Tibial nerve (tissue), 4 donors: ENCODE measurements at regions not wholly inside any gene's neighbourhood (a gene's known extent, or its start where the extent isn't known, plus 50 kb on each side); places are given as distances from the start of the nearest gene placed in this dataset.

Experiments used
- DNase-seq, 2 donors: peaks; one replicate each; pipeline ENCODE4 v3.0.0-alpha.2; 2019; ENCODE audit warnings: low spot score in 2 of 2
- H3K27ac ChIP-seq, 4 donors: fragments of 200-600 bp; sonication (generic) in 3 of 4; one replicate each; pipeline ENCODE4 v1.5.1; 2017 to 2019; ENCODE audit warnings: mild to moderate bottlenecking in 1 of 4
- H3K27me3 ChIP-seq, 2 donors: fragments of 200-600 bp; sonication (generic) in 1 of 2; one replicate each; pipeline versions ENCODE4 v1.5.1 to v1.6.0; 2017 to 2019
- H3K36me3 ChIP-seq, 3 donors: fragments of 200-600 bp; sonication (generic); one replicate each; pipeline ENCODE4 v1.5.1; 2018 to 2019
- H3K4me1 ChIP-seq, 4 donors: fragments of 200-600 bp; sonication (generic) in 3 of 4; one replicate each; pipeline ENCODE4 v1.5.1; 2017 to 2019
- H3K4me3 ChIP-seq, 4 donors: fragments of 200-600 bp; sonication (generic) in 3 of 4; one replicate each; pipeline ENCODE4 v1.5.1; 2017 to 2019; ENCODE audit warnings: mild to moderate bottlenecking in 1 of 4, moderate library complexity in 1 of 4
- H3K9me3 ChIP-seq, 4 donors: fragments of 200-600 bp; sonication (generic) in 3 of 4; one replicate each; pipeline ENCODE4 v1.5.1; 2017 to 2019
- EP300 ChIP-seq, 2 donors: sonication (generic); formaldehyde crosslinking; IDR thresholded peaks; one replicate each; pipeline ENCODE4 v1.6.1; 2017; ENCODE audit warnings: antibody characterized with exemption in 2 of 2, mild to moderate bottlenecking in 1 of 2
- POLR2A ChIP-seq, 2 donors: fragments of 450-650 bp; IDR thresholded peaks; one replicate each; pipeline ENCODE4 v1.6.1; 2017; ENCODE audit warnings: antibody characterized with exemption in 2 of 2, mild to moderate bottlenecking in 2 of 2, moderate library complexity in 2 of 2
- WGBS, 2 donors: methylation state at CpG; one replicate each; pipeline ENCODE4 v1.1.5; 2018; 5-methylcytosine and 5-hydroxymethylcytosine counted together
- TF ChIP-seq, protein P1 (sequence below), 5 experiments: fragments of 200-600 bp in 3 of 5; fragments of 450-650 bp in 2 of 5; sonication (generic) in 3 of 5; IDR thresholded peaks; one replicate each; pipeline ENCODE4 v1.5.1; 2016 to 2019; ENCODE audit warnings: antibody characterized with exemption in 5 of 5, mild to moderate bottlenecking in 3 of 5, moderate library complexity in 2 of 5

DNA sequence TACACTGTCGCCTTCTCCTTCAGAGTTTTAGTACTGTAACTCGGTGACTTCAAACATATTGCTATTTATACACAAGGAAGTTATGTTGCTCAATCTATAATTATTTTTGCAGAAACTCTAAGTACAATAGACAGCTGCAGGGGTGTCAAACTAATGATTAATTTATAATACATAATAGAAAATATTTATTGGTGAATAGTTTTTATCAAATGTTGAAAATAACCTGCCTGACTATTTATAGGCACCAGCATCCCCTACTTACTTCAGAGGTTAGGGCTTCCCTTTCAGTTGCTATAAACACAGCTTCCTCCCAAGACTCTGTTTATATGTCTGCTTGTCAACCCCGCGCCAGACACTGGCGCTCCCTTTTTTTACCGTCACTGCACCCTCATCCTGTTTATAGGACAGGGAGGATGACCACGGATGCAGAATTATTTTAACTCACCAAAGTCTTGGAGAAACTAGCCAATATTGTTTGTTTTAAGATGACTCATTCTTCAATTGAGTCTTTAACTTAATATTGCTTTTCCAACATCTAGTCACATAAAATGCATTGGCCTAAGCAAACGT, 225.0 kb downstream of the ALDH8A1 start:
- Histone ChIP-seq H3K27ac (no peak overlapping the region), H3K4me1 (peaks cover 0 to 50% (median 13%) of the 10 kb centered on the region in 4 donors), H3K9me3 (no peaks in the 10 kb centered on the region), H3K4me3 (no peak overlapping the region), H3K27me3 (no peaks in the 10 kb centered on the region), H3K36me3 (no peaks in the 10 kb centered on the region)
- DNase-seq, result no peak
- 46 to 53% methylated on average over 8 of the region's 8 CpGs for WGBS, 2 donors
- TF ChIP-seq EP300 (IDR thresholded peaks at IDR 0.05), result no peak
- TF ChIP-seq, protein P1, sequence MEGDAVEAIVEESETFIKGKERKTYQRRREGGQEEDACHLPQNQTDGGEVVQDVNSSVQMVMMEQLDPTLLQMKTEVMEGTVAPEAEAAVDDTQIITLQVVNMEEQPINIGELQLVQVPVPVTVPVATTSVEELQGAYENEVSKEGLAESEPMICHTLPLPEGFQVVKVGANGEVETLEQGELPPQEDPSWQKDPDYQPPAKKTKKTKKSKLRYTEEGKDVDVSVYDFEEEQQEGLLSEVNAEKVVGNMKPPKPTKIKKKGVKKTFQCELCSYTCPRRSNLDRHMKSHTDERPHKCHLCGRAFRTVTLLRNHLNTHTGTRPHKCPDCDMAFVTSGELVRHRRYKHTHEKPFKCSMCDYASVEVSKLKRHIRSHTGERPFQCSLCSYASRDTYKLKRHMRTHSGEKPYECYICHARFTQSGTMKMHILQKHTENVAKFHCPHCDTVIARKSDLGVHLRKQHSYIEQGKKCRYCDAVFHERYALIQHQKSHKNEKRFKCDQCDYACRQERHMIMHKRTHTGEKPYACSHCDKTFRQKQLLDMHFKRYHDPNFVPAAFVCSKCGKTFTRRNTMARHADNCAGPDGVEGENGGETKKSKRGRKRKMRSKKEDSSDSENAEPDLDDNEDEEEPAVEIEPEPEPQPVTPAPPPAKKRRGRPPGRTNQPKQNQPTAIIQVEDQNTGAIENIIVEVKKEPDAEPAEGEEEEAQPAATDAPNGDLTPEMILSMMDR (IDR thresholded peaks at IDR 0.05), result no peak
- TF ChIP-seq POLR2A (IDR thresholded peaks at IDR 0.05), result no peak

DNA sequence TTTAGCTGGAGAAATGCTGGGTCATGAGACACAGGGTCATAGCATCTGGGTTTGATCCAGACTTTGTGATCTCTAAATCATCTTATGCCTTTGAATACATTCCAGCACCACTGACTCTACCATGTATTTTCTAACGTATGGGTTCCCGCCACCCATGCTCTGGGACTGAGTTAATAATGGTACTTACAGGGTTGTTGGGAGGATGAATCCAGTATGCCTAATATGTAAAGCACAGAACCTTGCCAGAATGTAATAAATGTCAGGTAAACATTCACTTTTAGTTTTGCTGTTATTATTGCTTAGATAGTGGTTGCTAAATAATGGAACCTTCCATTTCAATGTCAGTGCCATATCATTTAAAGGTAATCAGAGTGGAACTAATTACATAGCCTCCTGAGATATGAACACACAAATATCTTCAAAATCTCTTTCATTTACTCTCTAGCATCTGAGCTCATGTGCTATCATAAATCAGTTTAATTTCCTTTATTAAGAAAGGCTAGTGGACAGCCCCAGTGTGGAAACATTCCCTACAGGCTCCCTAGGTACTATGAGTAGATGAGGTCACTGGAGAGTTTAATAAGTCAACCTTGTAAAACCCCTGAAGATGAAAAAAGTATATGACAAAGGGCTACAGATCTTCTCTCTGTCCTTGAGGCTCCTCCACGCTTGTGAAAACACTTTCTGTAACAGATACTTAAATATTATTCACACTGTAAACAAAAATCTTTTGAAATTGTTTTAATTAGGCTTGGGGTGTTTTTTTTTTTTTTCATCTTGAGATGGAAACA, 226.6 kb downstream of the ALDH8A1 start:
- WGBS, 2 donors, result 45 to 52% methylated on average over 3 of the region's 3 CpGs
- peak overlapping the region in 2 of 4 donors; percentile 10 to 21 for H3K27ac ChIP-seq
- H3K4me3 ChIP-seq, result no peak overlapping the region
- no peaks in the 10 kb centered on the region for H3K27me3 ChIP-seq
- DNase-seq, result no peak
- no peaks in the 10 kb centered on the region for H3K36me3 ChIP-seq
- peaks cover 0 to 58% (median 15%) of the 10 kb centered on the region in 4 donors for H3K4me1 ChIP-seq
- TF ChIP-seq EP300 (IDR thresholded peaks at IDR 0.05) (no peak), POLR2A (IDR thresholded peaks at IDR 0.05) (no peak)
- TF ChIP-seq, protein P1 (IDR thresholded peaks at IDR 0.05), result no peak
- no peaks in the 10 kb centered on the region for H3K9me3 ChIP-seq

DNA sequence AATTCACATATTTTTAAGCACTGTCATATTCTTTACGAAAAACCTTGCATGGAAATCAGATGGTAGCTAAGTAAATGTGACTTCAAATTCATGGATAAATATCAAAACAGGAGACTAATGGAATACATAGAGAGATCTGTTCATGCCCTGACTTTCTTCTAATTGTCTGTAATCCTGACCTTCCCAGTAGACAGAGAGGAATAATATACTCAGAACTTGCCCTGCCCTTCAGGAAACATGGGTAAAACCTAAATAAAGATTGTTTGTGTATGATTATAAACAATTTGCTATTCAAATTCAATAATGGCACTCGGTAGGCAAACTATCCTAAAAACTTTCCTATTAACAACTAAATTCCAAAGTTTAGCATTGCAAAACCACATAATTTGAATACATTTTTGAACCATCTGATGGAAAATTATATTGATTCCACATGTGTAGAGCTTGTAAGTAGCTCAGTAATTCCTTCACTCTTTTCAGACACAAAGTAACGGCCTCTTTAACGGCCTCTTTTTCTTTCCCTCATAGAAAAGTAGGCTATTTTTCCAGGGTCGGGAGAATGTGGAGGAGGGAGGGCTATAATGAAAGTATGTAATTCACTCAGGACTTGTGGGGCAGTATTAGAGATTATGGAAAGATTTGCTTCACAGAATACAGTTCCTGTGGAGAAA, 227.6 kb downstream of the ALDH8A1 start:
- peaks cover 0 to 58% (median 15%) of the 10 kb centered on the region in 4 donors for H3K4me1 ChIP-seq
- no peak overlapping the region for H3K4me3 ChIP-seq
- no peaks in the 10 kb centered on the region for H3K36me3 ChIP-seq
- no peaks in the 10 kb centered on the region for H3K9me3 ChIP-seq
- TF ChIP-seq, protein P1 (IDR thresholded peaks at IDR 0.05), result no peak
- TF ChIP-seq EP300 (IDR thresholded peaks at IDR 0.05), result no peak
- no peak for TF ChIP-seq POLR2A (IDR thresholded peaks at IDR 0.05)
- DNase-seq, result no peak
- no peaks in the 10 kb centered on the region for H3K27me3 ChIP-seq
- H3K27ac ChIP-seq, result peak overlapping the region in 1 of 4 donors; percentile 10
- 27 to 29% methylated on average over 5 of the region's 5 CpGs for WGBS, 2 donors

DNA sequence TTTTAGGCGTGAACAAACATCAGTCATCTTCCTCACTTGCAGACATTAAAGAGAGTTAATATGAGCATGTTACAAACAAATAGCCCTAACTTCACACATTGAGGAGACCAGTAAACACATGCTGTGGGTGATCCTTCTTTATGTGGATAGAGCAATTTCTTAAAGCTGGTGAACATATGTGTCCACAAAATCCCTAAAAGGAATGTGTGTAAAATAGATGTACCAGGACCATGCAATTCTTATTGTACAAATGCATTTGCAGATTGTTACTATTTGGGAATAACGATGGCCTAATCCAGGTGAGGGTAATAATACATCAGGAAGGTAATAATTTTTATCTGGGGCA, 228.9 kb downstream of the ALDH8A1 start:
- Histone ChIP-seq H3K27ac (peak overlapping the region in 1 of 4 donors; percentile 47), H3K4me3 (no peak overlapping the region), H3K4me1 (peaks cover 0 to 58% (median 15%) of the 10 kb centered on the region in 4 donors), H3K9me3 (no peaks in the 10 kb centered on the region), H3K27me3 (no peaks in the 10 kb centered on the region), H3K36me3 (no peaks in the 10 kb centered on the region)
- TF ChIP-seq POLR2A (IDR thresholded peaks at IDR 0.05) (no peak), EP300 (IDR thresholded peaks at IDR 0.05) (no peak)
- TF ChIP-seq, protein P1 (IDR thresholded peaks at IDR 0.05), result no peak
- DNase-seq, result no peak
- 50 to 53% methylated on average over 2 of the region's 2 CpGs for WGBS, 2 donors
